ENCODE measurements at regions not wholly inside any gene's neighbourhood (a gene's known extent, or its start where the extent isn't known, plus 50 kb on each side); places are given as distances from the start of the nearest gene placed in this dataset.
A peak's percentile ranks its signal among the peaks of the same experiment; 100 is the strongest.

GRCh38 chr14:65252482-65253255 is 150.4 kb upstream of the MAX start:
- peak in 1 of 2 experiments; percentile 63 for DNase-seq

GRCh38 chr14:65255029-65255545 is 152.8 kb upstream of the MAX start:
- no peak for DNase-seq

DNA sequence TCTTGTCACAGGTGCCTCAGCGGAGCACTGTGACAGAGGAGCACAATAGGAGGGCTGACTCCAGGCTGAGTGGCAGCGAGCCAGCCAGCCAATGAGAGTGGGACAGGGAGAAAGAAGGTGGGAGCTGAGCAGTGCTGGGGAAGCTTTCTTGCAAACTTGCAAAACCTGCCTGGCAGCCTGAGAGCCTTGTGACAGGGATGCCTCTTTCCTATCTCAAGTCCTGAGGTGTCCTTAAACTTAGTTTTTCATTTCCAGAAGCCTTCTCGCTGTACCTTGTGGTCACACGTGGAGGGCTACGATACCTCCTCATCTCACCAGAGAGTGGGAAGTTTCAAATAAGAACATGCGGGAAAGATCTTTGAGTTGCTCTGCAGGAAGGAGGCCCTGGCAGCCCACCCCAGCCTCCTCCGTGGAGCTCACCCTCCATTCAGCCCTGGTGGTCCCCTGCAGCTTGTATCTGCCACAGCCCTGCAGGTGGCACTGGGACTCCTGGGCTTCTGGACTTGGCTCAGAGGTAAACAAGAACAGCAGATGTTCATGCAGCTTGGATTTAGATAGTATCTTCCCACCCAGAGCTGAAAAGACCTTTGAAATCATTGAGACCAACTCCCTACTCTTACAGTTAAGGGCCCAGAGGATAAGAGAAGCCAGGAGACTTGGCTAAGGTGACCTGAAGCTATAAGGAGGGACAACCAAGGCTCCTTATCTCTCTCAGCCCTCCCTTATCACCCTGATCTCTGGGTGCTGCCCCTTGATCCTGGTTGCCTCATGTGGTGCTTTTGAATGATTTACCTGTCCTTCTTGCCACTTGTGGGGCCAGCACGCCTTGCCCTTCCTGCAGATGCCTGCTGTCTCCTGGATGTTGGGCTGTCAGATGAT is 153.5 kb upstream of the MAX start:
- peak; percentile 24 to 70 for DNase-seq

GRCh38 chr14:65256714-65257113 is 154.4 kb upstream of the MAX start:
- no peak for DNase-seq

GRCh38 chr14:65257425-65257824 is 155.1 kb upstream of the FUT8 start:
- DNase-seq: no peak

GRCh38 chr14:65258391-65258790 is 154.1 kb upstream of the FUT8 start:
- DNase-seq: no peak

GRCh38 chr14:65259000-65259399 is 153.5 kb upstream of the FUT8 start:
- no peak for DNase-seq

- DNase-seq: no peak
These were observed 151.7 kb upstream of the FUT8 start for GRCh38 chr14:65260786-65261185.

GRCh38 chr14:65261425-65261920 is 151.1 kb upstream of the FUT8 start:
- no peak for DNase-seq

DNA sequence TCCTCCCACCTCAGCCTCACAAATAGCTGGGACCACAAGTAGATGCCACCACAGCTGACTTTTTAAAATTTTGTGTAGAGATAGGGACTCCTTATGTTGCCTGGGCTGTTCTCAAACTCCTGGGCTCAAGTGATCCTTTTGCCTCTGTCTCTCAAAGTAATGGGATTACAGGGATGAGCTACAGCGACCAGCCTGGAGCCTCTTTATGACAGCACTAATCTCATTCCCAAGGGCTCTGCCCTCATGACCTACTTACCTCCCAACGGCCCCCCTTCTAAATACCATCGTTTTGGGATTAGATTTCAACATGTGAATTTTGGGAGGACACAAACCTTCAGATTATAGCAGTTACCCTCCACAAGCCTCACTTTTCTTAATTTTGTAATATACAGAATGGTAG is 150.6 kb upstream of the FUT8 start:
- DNase-seq: peak; percentile 85 to 91

GRCh38 chr14:65263177-65263788 is 149.2 kb upstream of the FUT8 start:
- no peak for DNase-seq

DNA sequence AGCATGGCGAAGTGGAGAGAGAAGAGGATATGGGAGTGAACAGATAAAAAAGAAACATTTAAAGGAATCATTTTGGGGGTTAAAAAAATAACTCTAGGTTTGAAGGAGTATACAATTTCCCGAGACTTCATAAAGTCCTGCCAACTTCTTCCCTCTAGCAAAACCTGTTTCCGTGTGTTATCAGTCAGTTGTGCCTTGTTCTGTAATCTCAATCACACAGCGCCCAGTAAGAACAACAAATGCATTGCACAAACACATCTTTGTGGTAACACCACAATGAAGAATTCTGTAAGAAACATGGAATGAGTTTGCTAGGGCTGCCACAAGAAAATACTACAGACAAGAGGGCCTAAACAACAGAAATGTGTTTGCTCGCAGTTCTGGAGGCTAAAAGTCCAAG is 144.7 kb upstream of the FUT8 start:
- DNase-seq: no peak

- DNase-seq: no peak
These were observed 143.9 kb upstream of the FUT8 start for GRCh38 chr14:65268594-65268993.

- no peak for DNase-seq
These were observed 142.8 kb upstream of the FUT8 start for GRCh38 chr14:65269732-65270131.

GRCh38 chr14:65277027-65277426 is 135.5 kb upstream of the FUT8 start:
- DNase-seq: peak in 1 of 2 experiments; percentile 22

DNA sequence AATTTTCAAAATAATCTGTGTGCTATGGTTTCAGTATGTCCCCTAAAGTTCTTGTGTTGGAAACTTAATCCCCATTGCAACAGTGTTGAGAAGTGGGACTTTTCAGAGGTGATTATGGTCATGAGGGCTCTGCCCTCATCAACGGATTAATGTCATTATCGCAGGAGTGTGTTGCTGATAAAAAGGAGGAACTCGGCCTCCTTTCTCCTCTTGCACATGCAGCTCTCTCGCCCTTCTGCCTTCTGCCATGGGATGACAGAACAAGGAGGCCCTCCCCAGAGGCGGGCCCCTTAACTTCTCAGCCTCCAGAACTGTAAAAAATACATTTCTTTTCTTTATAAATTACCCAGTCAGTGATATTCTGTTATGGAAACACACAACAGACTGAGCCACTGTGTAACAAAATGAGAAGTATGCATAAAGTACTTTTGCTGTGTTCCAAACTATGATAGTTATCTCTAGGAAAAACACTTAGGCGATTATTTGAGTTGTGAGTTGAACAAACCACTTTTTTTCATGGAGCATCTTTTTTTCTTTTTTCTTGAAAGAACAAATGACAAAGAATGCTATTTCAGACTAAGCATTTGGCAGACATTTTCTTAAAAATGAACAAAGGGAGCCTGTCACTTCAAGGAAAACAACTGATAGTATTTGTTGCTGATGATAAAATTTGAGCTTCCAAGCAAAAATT is 134.8 kb upstream of the FUT8 start:
- DNase-seq: peak; percentile 13 to 56

DNA sequence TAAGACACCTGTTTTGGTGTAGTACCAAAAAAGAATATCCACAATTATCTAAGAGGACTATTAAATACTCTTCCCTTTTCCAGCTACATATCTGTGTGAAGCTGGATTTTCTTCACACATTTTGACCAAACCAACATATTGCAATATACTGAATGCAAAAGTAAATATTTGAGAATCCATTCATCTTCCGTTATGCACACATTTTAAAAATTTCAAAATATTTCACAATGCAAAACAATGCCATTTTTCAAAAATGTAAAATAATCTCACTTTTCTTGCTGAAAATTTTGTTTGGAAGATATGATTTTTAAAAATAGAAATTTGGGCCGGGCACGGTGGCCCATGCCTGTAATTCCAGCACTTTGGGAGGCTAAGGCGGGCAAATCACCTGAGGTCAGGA is 133.9 kb upstream of the FUT8 start:
- DNase-seq: no peak

DNA sequence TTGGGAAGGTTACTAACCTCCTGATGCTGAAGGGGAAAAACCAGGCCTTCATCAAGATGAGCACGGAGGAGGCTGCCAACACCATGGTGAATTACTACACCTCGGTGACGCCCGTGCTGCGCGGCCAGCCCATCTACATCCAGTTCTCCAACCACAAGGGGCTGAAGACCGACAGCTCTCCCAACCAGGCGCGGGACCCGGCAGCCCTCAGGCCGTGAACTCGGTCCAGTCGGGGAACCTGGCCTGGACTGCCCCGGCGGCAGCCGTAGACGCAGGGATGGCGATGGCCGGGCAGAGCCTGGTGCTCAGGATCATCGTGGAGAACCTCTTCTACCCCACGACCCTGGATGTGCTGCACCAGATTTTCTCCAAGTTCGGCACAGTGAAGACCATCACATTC is 133.0 kb upstream of the FUT8 start:
- no peak for DNase-seq

GRCh38 chr14:65279958-65280357 is 132.6 kb upstream of the FUT8 start:
- DNase-seq: no peak

DNA sequence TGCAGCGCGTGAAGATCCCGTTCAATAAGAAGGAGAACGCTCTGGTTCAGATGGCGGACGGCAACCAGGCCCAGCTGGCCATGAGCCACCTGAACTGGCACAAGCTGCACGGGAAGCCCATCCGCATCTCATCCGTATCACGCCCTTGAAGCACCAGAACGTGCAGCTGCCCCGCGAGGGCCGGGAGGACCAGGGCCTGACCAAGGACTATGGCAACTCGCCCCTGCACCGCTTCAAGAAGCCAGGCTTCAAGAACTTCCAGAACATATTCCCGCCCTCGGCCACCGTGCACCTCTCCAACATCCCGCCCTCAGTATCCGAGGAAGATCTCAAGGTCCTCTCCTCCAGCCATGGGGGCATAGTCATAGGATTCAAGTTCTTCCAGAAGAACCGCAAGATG is 131.9 kb upstream of the FUT8 start:
- no peak for DNase-seq

DNA sequence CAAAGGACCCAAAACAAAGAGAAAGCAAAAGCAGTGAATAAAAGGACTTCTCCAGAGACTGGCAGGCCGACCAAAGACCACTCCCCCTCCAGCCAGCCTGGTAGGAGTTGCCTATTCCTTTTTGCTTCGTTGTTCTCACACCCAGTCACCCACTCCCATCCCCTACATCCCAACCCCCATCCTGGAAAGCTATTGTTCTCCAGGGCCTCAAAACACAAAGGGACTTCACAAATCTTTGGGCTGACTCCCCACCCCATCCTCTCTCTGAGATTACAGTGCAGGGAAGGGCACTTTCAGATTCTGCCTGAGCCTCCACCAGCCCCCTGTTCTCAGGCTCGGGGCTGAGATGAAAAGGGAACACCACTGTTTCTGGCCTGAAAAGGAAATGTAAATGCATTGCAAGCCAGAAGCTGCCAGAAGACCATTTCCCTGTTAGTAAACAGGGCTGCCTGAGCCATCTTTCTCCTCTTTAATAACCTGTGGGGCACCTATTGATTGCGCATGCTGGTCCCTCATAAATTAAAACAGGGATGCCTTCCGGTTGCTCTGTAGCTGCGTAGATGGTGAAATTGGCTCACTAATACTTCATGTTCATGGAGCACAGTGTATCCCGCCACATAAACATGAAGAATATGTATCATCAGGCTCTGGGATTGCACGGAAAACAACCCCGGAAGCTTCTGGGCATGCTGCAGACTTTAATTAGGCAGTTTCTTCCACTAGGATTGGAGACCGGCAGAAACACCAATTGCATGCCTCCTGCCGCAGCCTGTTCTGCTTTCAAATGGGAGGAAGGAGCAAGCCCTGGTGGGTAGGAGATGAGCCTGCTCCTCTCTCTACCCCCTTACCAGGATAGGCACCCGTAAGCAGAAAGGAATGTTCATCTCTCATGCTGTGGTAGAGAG is 130.3 kb upstream of the FUT8 start:
- no peak for DNase-seq

- DNase-seq: no peak
These were observed 129.7 kb upstream of the FUT8 start for GRCh38 chr14:65282896-65283253.
